ENCODE measurements at regions not wholly inside any gene's neighbourhood (a gene's known extent, or its start where the extent isn't known, plus 50 kb on each side); places are given as distances from the start of the nearest gene placed in this dataset.

DNA sequence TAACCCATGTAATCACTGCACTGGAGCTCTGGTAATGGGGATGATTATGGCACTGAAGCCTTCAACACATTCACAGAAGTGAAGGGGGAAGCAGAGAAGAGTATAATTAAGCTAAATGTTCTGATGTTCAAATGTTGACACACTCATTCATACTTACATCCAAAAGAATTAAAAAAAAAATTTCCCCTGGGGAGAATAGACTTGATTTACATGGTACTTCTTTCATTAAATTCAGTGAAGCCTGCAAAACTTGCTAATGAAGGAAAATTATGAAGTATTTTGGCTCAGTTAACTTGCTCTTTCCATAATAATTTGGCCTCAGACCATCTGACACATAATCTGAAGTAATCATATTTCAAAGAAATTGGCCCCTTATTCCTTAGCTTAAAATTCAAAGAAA is 428.8 kb downstream of the SH3GL2 start:
- CTCF ChIA-PET = no interaction called here
- BruUV-seq (replicated peaks) = no TSS peak
- dilution Hi-C loops (cut with MboI; ENCODE audit: extremely low pct_ligation_motif_present, low sequenced_read_pairs) = no loop called here
- Histone ChIP-seq H3K36me3 (ENCODE audit: control insufficient read depth in 2 of 2, extremely low read depth in 1 of 2, insufficient read depth in 2 of 2, low read length in 2 of 2) (no peaks in the 10 kb centered on the region), H3K4me3 (replicated peaks in 1 of 3; ENCODE audit: insufficient read depth in 1 of 3, low read depth in 1 of 3, low read length in 3 of 3) (no peak overlapping the region), H3K79me2 (ENCODE audit: control insufficient read depth, insufficient read depth, low read length) (no peaks in the 10 kb centered on the region), H3K9ac (replicated peaks; ENCODE audit: extremely low read depth, insufficient read depth, low read length) (no peak overlapping the region), H3K4me2 (ENCODE audit: insufficient read depth, low read length) (no peak overlapping the region), H3K4me1 (ENCODE audit: control insufficient read depth, extremely low read depth, insufficient read depth, low read length) (no peaks in the 10 kb centered on the region), H3K9me3 (replicated peaks; ENCODE audit: control insufficient read depth, insufficient read depth, low read length) (no peaks in the 10 kb centered on the region), H3K9me1 (replicated peaks; ENCODE audit: control insufficient read depth, extremely low read depth, insufficient read depth, low read length) (no peaks in the 10 kb centered on the region), H3K27ac (ENCODE audit: insufficient read depth, low read depth, low read length) (no peak overlapping the region), H3K27me3 (ENCODE audit: control insufficient read depth in 2 of 2, insufficient read depth in 2 of 2, low read length in 2 of 2) (peaks cover 2 to 4% of the 10 kb centered on the region in 2 experiments), H2AFZ (ENCODE audit: low read depth, low read length) (no peak overlapping the region), H4K20me1 (replicated peaks; ENCODE audit: control insufficient read depth, extremely low read depth, insufficient read depth, low read length) (no peaks in the 10 kb centered on the region)
- POLR2A ChIA-PET = no interaction called here
- FAIRE-seq (no peak), DNase-seq (ENCODE audit: low read depth, low spot score) (no peak)
- TF ChIP-seq POLR2AphosphoS5 (IDR thresholded peaks at IDR 0.05; ENCODE audit: insufficient read depth, low read depth, low read length) = no peak
- TF ChIP-seq, protein P1, sequence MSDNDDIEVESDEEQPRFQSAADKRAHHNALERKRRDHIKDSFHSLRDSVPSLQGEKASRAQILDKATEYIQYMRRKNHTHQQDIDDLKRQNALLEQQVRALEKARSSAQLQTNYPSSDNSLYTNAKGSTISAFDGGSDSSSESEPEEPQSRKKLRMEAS (IDR thresholded peaks at IDR 0.05; ENCODE audit: insufficient read depth, insufficient read length) = no peak
- no peak for TF ChIP-seq JUN (IDR thresholded peaks at IDR 0.05; ENCODE audit: borderline replicate concordance, insufficient read depth, insufficient read length, low read depth)
- TF ChIP-seq POLR2A (IDR thresholded peaks at IDR 0.05; ENCODE audit: low read depth, low read length) = no peak
- TF ChIP-seq FOS (IDR thresholded peaks at IDR 0.05; ENCODE audit: borderline replicate concordance, insufficient read depth, low read length) = no peak
- no peak for TF ChIP-seq EZH2 (IDR thresholded peaks at IDR 0.05; ENCODE audit: borderline replicate concordance, low read depth, low read length, severe bottlenecking)
- TF ChIP-seq, protein P2, sequence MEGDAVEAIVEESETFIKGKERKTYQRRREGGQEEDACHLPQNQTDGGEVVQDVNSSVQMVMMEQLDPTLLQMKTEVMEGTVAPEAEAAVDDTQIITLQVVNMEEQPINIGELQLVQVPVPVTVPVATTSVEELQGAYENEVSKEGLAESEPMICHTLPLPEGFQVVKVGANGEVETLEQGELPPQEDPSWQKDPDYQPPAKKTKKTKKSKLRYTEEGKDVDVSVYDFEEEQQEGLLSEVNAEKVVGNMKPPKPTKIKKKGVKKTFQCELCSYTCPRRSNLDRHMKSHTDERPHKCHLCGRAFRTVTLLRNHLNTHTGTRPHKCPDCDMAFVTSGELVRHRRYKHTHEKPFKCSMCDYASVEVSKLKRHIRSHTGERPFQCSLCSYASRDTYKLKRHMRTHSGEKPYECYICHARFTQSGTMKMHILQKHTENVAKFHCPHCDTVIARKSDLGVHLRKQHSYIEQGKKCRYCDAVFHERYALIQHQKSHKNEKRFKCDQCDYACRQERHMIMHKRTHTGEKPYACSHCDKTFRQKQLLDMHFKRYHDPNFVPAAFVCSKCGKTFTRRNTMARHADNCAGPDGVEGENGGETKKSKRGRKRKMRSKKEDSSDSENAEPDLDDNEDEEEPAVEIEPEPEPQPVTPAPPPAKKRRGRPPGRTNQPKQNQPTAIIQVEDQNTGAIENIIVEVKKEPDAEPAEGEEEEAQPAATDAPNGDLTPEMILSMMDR (IDR thresholded peaks at IDR 0.05; ENCODE audit: extremely low read depth in 1 of 2, insufficient read depth in 1 of 2, low read depth in 1 of 2, low read length in 2 of 2) = no peak
- no peak for TF ChIP-seq MYC (IDR thresholded peaks at IDR 0.05; ENCODE audit: low read depth, low read length)
- TF ChIP-seq GATA2 (IDR thresholded peaks at IDR 0.05; ENCODE audit: insufficient read depth, insufficient read length, low read depth, low read length) = no peak
- intact Hi-C loops (cut with micrococcal nuclease) = no loop called here
